Chondrocyte (in vitro differentiated cells): ENCODE measurements at regions not wholly inside any gene's neighbourhood (a gene's known extent, or its start where the extent isn't known, plus 50 kb on each side); places are given as distances from the start of the nearest gene placed in this dataset.

ENCODE experiments used
- DNase-seq: peaks from one replicate; pipeline ENCODE4 v3.0.0; 2021; ENCODE audit warnings: mixed read lengths, low spot score
- H3K27ac Mint-ChIP-seq: one replicate; pipeline ENCODE4 v1.8.0; 2021; ENCODE audit warnings: mild to moderate bottlenecking, moderate library complexity, mixed read lengths; ENCODE audit not compliant: unreplicated experiment
- H3K27me3 Mint-ChIP-seq: 2 replicates; pipeline ENCODE4 v1.8.0; 2021; ENCODE audit warnings: low read depth, mixed read lengths
- H3K36me3 Mint-ChIP-seq: 2 replicates; pipeline ENCODE4 v1.8.0; 2021; ENCODE audit warnings: low read depth, mixed read lengths
- H3K4me1 Mint-ChIP-seq: 2 replicates; pipeline ENCODE4 v1.8.0; 2021; ENCODE audit warnings: low read depth, mild to moderate bottlenecking, mixed read lengths
- H3K4me3 Mint-ChIP-seq: one replicate; pipeline ENCODE4 v1.8.0; 2021; ENCODE audit warnings: mild to moderate bottlenecking, moderate library complexity, mixed read lengths; ENCODE audit not compliant: unreplicated experiment
- H3K9me3 Mint-ChIP-seq: 2 replicates; pipeline ENCODE4 v1.8.0; 2021; ENCODE audit warnings: low read depth, mixed read lengths
- CTCF ChIP-seq: fragments of 200-600 bp; sonication (generic); IDR thresholded peaks from 2 replicates; pipeline ENCODE4 v1.5.0; 2021; ENCODE audit warnings: antibody characterized with exemption, mild to moderate bottlenecking, moderate library complexity

GRCh38 chr9:30574355-30575151, 1809.9 kb upstream of the ACO1 start:
- Mint-ChIP-seq H3K36me3 (no peaks in the 10 kb centered on the region), H3K9me3 (no peaks in the 10 kb centered on the region), H3K4me3 (no peak overlapping the region), H3K27ac (no peak overlapping the region), H3K27me3 (no peaks in the 10 kb centered on the region), H3K4me1 (no peaks in the 10 kb centered on the region)
- no peak for TF ChIP-seq CTCF
- DNase-seq: peak; percentile 88

GRCh38 chr9:30575218-30575617, 1809.2 kb upstream of the ACO1 start:
- Mint-ChIP-seq H3K36me3 (no peaks in the 10 kb centered on the region), H3K27ac (no peak overlapping the region), H3K27me3 (no peaks in the 10 kb centered on the region), H3K4me3 (no peak overlapping the region), H3K9me3 (no peaks in the 10 kb centered on the region), H3K4me1 (no peaks in the 10 kb centered on the region)
- TF ChIP-seq CTCF: no peak
- DNase-seq: peak; percentile 60

GRCh38 chr9:30575691-30576090, 1808.8 kb upstream of the ACO1 start:
- Mint-ChIP-seq H3K36me3 (no peaks in the 10 kb centered on the region), H3K4me3 (no peak overlapping the region)
- TF ChIP-seq CTCF: no peak

GRCh38 chr9:30579810-30580209, 1804.6 kb upstream of the ACO1 start:
- peaks cover 4% of the 10 kb centered on the region for H3K27me3 Mint-ChIP-seq
- TF ChIP-seq CTCF: no peak
- H3K4me3 Mint-ChIP-seq: no peak overlapping the region
- H3K27ac Mint-ChIP-seq: no peak overlapping the region
- no peaks in the 10 kb centered on the region for H3K36me3 Mint-ChIP-seq
- H3K4me1 Mint-ChIP-seq: no peaks in the 10 kb centered on the region
- no peak for DNase-seq
- H3K9me3 Mint-ChIP-seq: no peaks in the 10 kb centered on the region

More at GRCh38 chr9:30575691-30576090, 1808.8 kb upstream of the ACO1 start:
- no peaks in the 10 kb centered on the region for H3K27me3 Mint-ChIP-seq
- peak; percentile 59 for DNase-seq
- no peak overlapping the region for H3K27ac Mint-ChIP-seq
- no peaks in the 10 kb centered on the region for H3K4me1 Mint-ChIP-seq
- no peaks in the 10 kb centered on the region for H3K9me3 Mint-ChIP-seq

GRCh38 chr9:30582240-30582639, 1802.2 kb upstream of the ACO1 start:
- Mint-ChIP-seq H3K27me3 (peaks cover 4% of the 10 kb centered on the region), H3K9me3 (peaks cover 7% of the 10 kb centered on the region), H3K36me3 (no peaks in the 10 kb centered on the region), H3K4me3 (no peak overlapping the region), H3K4me1 (no peaks in the 10 kb centered on the region), H3K27ac (no peak overlapping the region)
- DNase-seq: no peak
- TF ChIP-seq CTCF: no peak
